SK-N-SH treated with all-trans-retinoic acid at 6 μM for 48 hours (cell line): ENCODE measurements at regions not wholly inside any gene's neighbourhood (a gene's known extent, or its start where the extent isn't known, plus 50 kb on each side); places are given as distances from the start of the nearest gene placed in this dataset.

Source experiments
- ATAC-seq: fragments of 200-7000 bp; cut with Tn5 transposase; 3 replicates; pipeline ENCODE4 v1.9.1; 2020; ENCODE audit warnings: mild to moderate bottlenecking, moderate library complexity
- ARNTL ChIP-seq: fragments of 450-650 bp; formaldehyde crosslinking; IDR thresholded peaks from 2 replicates; pipeline ENCODE4 v1.5.0; 2020; ENCODE audit warnings: low read depth, mild to moderate bottlenecking, moderate library complexity, borderline replicate concordance
- BACH2 ChIP-seq: fragments of 250-450 bp; sonication (Bioruptor Pico); IDR thresholded peaks from 2 replicates; pipeline ENCODE4 v1.9.0; 2021; ENCODE audit warnings: mild to moderate bottlenecking, borderline replicate concordance
- CREB5 ChIP-seq: fragments of 250-450 bp; sonication (Bioruptor Pico); IDR thresholded peaks from 2 replicates; pipeline ENCODE4 v1.5.1; 2020; ENCODE audit warnings: low read depth, mild to moderate bottlenecking, moderate library complexity
- CSDC2 ChIP-seq: fragments of 250-450 bp; sonication (Bioruptor Pico); IDR thresholded peaks from 2 replicates; pipeline ENCODE4 v1.5.0; 2020; ENCODE audit warnings: mild to moderate bottlenecking, moderate library complexity
- CSRNP3 ChIP-seq: fragments of 250-450 bp; sonication (Bioruptor Pico); IDR thresholded peaks from 2 replicates; pipeline ENCODE4 v1.5.1; 2021; ENCODE audit warnings: mild to moderate bottlenecking, moderate library complexity
- GLIS3 ChIP-seq: fragments of 250-450 bp; sonication (Bioruptor Pico); IDR thresholded peaks from 2 replicates; pipeline ENCODE4 v1.5.0; 2020; ENCODE audit warnings: mild to moderate bottlenecking, moderate library complexity
- ISL1 ChIP-seq: fragments of 250-450 bp; sonication (Bioruptor Pico); IDR thresholded peaks from 2 replicates; pipeline ENCODE4 v2.1.2; 2022; ENCODE audit warnings: mild to moderate bottlenecking, moderate library complexity
- PATZ1 ChIP-seq: fragments of 250-450 bp; sonication (Bioruptor Pico); IDR thresholded peaks from 2 replicates; pipeline ENCODE4 v1.8.0; 2020; ENCODE audit warnings: mild to moderate bottlenecking, moderate library complexity, borderline replicate concordance
- PPARA ChIP-seq: fragments of 250-450 bp; sonication (Bioruptor Pico); IDR thresholded peaks from 2 replicates; pipeline ENCODE4 v1.5.0; 2020; ENCODE audit warnings: mild to moderate bottlenecking, borderline replicate concordance
- RARB ChIP-seq: fragments of 250-450 bp; sonication (Bioruptor Pico); IDR thresholded peaks from 2 replicates; pipeline ENCODE4 v1.8.0; 2021; ENCODE audit warnings: mild to moderate bottlenecking, moderate library complexity
- SNAI2 ChIP-seq: fragments of 250-450 bp; sonication (Bioruptor Pico); IDR thresholded peaks from 2 replicates; pipeline ENCODE4 v1.5.0; 2020; ENCODE audit warnings: mild to moderate bottlenecking, moderate library complexity
- TCF4 ChIP-seq: fragments of 250-450 bp; sonication (Bioruptor Pico); IDR thresholded peaks from 2 replicates; pipeline ENCODE4 v1.8.0; 2021; ENCODE audit warnings: mild to moderate bottlenecking, moderate library complexity, borderline replicate concordance
- TOX ChIP-seq: fragments of 250-450 bp; sonication (Bioruptor Pico); IDR thresholded peaks from 2 replicates; pipeline ENCODE4 v1.8.0; 2021; ENCODE audit warnings: mild to moderate bottlenecking, moderate library complexity, borderline replicate concordance
- TSHZ2 ChIP-seq: fragments of 250-450 bp; sonication (Bioruptor Pico); IDR thresholded peaks from 2 replicates; pipeline ENCODE4 v1.5.0; 2020; ENCODE audit warnings: mild to moderate bottlenecking, moderate library complexity
- ZC3H10 ChIP-seq: fragments of 250-450 bp; sonication (Bioruptor Pico); IDR thresholded peaks from 2 replicates; pipeline ENCODE4 v1.5.1; 2021; ENCODE audit warnings: mild to moderate bottlenecking, moderate library complexity
- ZFP3 ChIP-seq: fragments of 250-450 bp; sonication (Bioruptor Pico); IDR thresholded peaks from 2 replicates; pipeline ENCODE4 v1.5.0; 2020; ENCODE audit warnings: mild to moderate bottlenecking, moderate library complexity
- ZFP30 ChIP-seq: fragments of 450-650 bp; formaldehyde crosslinking; IDR thresholded peaks from 2 replicates; pipeline ENCODE4 v1.5.0; 2022; ENCODE audit warnings: mild to moderate bottlenecking, moderate library complexity
- ZNF70 ChIP-seq: fragments of 450-650 bp; formaldehyde crosslinking; IDR thresholded peaks from 2 replicates; pipeline ENCODE4 v1.5.0; 2020; ENCODE audit warnings: mild to moderate bottlenecking, moderate library complexity
- ZNF8 ChIP-seq: fragments of 450-650 bp; formaldehyde crosslinking; IDR thresholded peaks from 2 replicates; pipeline ENCODE4 v1.5.0; 2020; ENCODE audit warnings: mild to moderate bottlenecking, moderate library complexity

- ATAC-seq = no peak
- TF ChIP-seq TSHZ2 (CRISPR knock-in tag) (no peak), ZFP30 (CRISPR knock-in tag) (no peak), PATZ1 (CRISPR knock-in tag) (no peak), ZNF8 (no peak), CSRNP3 (CRISPR knock-in tag) (no peak), SNAI2 (CRISPR knock-in tag) (no peak), ISL1 (CRISPR knock-in tag) (no peak), TOX (CRISPR knock-in tag) (no peak), CSDC2 (CRISPR knock-in tag) (no peak), ZC3H10 (CRISPR knock-in tag) (no peak), CREB5 (CRISPR knock-in tag) (no peak), BACH2 (no peak), PPARA (CRISPR knock-in tag) (no peak)
These were observed 831.5 kb upstream of the TMEM132C start for GRCh38 chr12:127435439-127435838.

- TF ChIP-seq PATZ1 (CRISPR knock-in tag) (no peak), PPARA (CRISPR knock-in tag) (no peak), ZFP3 (no peak), CSDC2 (CRISPR knock-in tag) (no peak), TOX (CRISPR knock-in tag) (no peak), ISL1 (CRISPR knock-in tag) (no peak), ARNTL (CRISPR knock-in tag) (no peak), CSRNP3 (CRISPR knock-in tag) (no peak), ZNF70 (CRISPR knock-in tag) (no peak), TCF4 (CRISPR knock-in tag) (no peak), TSHZ2 (CRISPR knock-in tag) (no peak), ZFP30 (CRISPR knock-in tag) (no peak), SNAI2 (CRISPR knock-in tag) (no peak), ZC3H10 (CRISPR knock-in tag) (no peak), RARB (CRISPR knock-in tag) (no peak), ZNF8 (no peak), GLIS3 (CRISPR knock-in tag) (no peak)
- TF ChIP-seq, all 23 proteins: peak for 0
- ATAC-seq = no peak
These were observed 828.3 kb upstream of the TMEM132C start for GRCh38 chr12:127438512-127439244.
